Heart left ventricle (tissue), 13 donors: ENCODE measurements at regions not wholly inside any gene's neighbourhood (a gene's known extent, or its start where the extent isn't known, plus 50 kb on each side); places are given as distances from the start of the nearest gene placed in this dataset.

ENCODE experiments used
- CTCF ChIP-seq, 12 donors: fragments of 200-600 bp; sonication (generic) in 4 of 12; IDR thresholded peaks; one replicate each; pipeline versions ENCODE4 v1.5.0 to v1.8.0; 2018 to 2022; ENCODE audit warnings: antibody characterized with exemption in 12 of 12, mild to moderate bottlenecking in 5 of 12
- POLR2A ChIP-seq, 2 donors: fragments of 450-650 bp; IDR thresholded peaks; one replicate each; pipeline ENCODE4 v1.6.1; 2017; ENCODE audit warnings: antibody characterized with exemption in 2 of 2, mild to moderate bottlenecking in 2 of 2, moderate library complexity in 2 of 2
- donor health status: ischemic (EF 13 %, LVEDD 7.1; RV severe dilation, severe dysfunction).
- donor health status: DM: no; HTN: yes; CAD: no.
- donor health status: DM: no; HTN: no; CAD: no.
- donor health status: ischemic (EF 25% LVEDD 6.9; RV normal size, moderate dysfunction).
- donor health status: ischemic (EF 25% LVEDD 5.7; RV mildly dilated, moderate dysfunction).
- donor health status: ischemic (EF 35%, LVEDD 5.7; RV mildly dilated, moderate dysfunction).
- donor health status: nonischemic (EF 11% LVEDD 7.7; RV severe dilation, severe dysfunction).
- donor health status: DM: yes; HTN: yes; CAD: no.
- donor health status: PGD.
- donor health status: ischemic (EF 29% LVEDD 5.4; RV normal size, mild dysfunction).
- donor health status: nonischemic (EF 23%, LVEDD 6.1; RV moderate dilation, normal function).

- TF ChIP-seq POLR2A (IDR thresholded peaks at IDR 0.05) (no peak), CTCF (IDR thresholded peaks at IDR 0.05) (no peak)
Measured at GRCh38 chr4:138572007-138572406, 329.9 kb upstream of the SLC7A11 start.
